GM23338 (cell line): ENCODE measurements at regions not wholly inside any gene's neighbourhood (a gene's known extent, or its start where the extent isn't known, plus 50 kb on each side); places are given as distances from the start of the nearest gene placed in this dataset.

Experiments used
- ATAC-seq: fragments of 200-7000 bp; cut with Tn5 transposase; 3 replicates; pipeline ENCODE4 v1.9.1; 2020
- DNase-seq: peaks from one replicate; pipeline ENCODE4 v3.0.0-alpha.2; 2015; ENCODE audit warnings: low spot score
- H2AFZ ChIP-seq: fragments of 200-600 bp; sonication (generic); 2 replicates; pipeline ENCODE4 v1.8.0; 2016; ENCODE audit warnings: antibody characterized with exemption, mild to moderate bottlenecking, moderate library complexity
- H3F3A ChIP-seq: fragments of 200-600 bp; sonication (generic); replicated peaks from 2 replicates; pipeline ENCODE4 v1.8.0; 2017; ENCODE audit warnings: antibody characterized with exemption, mixed run types, low read depth
- H3K27ac ChIP-seq: fragments of 200-600 bp; sonication (generic); 2 replicates; pipeline ENCODE4 v1.6.1; 2016; ENCODE audit warnings: low read depth
- H3K27me3 ChIP-seq: fragments of 200-600 bp; sonication (generic); 2 replicates; pipeline ENCODE4 v1.8.0; 2016; ENCODE audit warnings: mild to moderate bottlenecking, mixed run types, moderate library complexity; ENCODE audit not compliant: insufficient read depth
- H3K36me3 ChIP-seq: fragments of 200-600 bp; sonication (generic); 2 replicates; pipeline ENCODE4 v1.8.0; 2016; ENCODE audit warnings: mild to moderate bottlenecking; ENCODE audit not compliant: insufficient read depth
- H3K4me1 ChIP-seq: fragments of 200-600 bp; sonication (generic); 2 replicates; pipeline ENCODE4 v1.8.0; 2016; ENCODE audit warnings: mild to moderate bottlenecking, moderate library complexity; ENCODE audit not compliant: insufficient read depth
- H3K4me2 ChIP-seq: fragments of 200-600 bp; sonication (generic); 2 replicates; pipeline ENCODE4 v1.7.1; 2017; ENCODE audit warnings: mixed run types
- H3K4me3 ChIP-seq: fragments of 200-600 bp; sonication (generic); 2 replicates; pipeline ENCODE4 v1.6.1; 2016; ENCODE audit warnings: mixed run types
- H3K79me2 ChIP-seq: fragments of 200-600 bp; sonication (generic); replicated peaks from 2 replicates; pipeline ENCODE4 v1.8.0; 2017; ENCODE audit warnings: mild to moderate bottlenecking; ENCODE audit not compliant: insufficient read depth
- H3K9me2 ChIP-seq: fragments of 200-600 bp; sonication (generic); 2 replicates; pipeline ENCODE4 v1.8.0; 2017; ENCODE audit not compliant: insufficient read depth
- H4K20me1 ChIP-seq: fragments of 200-600 bp; sonication (generic); replicated peaks from 2 replicates; pipeline ENCODE4 v1.8.0; 2017; ENCODE audit warnings: mild to moderate bottlenecking; ENCODE audit not compliant: insufficient read depth
- H3K27ac Mint-ChIP-seq: 2 replicates; pipeline ENCODE4 v1.8.0; 2020; ENCODE audit warnings: inconsistent platforms, mild to moderate bottlenecking, moderate library complexity, mixed read lengths
- H3K27me3 Mint-ChIP-seq: 3 replicates; pipeline ENCODE4 v1.8.0; 2022; ENCODE audit warnings: low read depth, mild to moderate bottlenecking, moderate library complexity, mixed read lengths, inconsistent platforms; ENCODE audit not compliant: insufficient read depth, poor library complexity
- H3K36me3 Mint-ChIP-seq: 3 replicates; pipeline ENCODE4 v1.8.0; 2021; ENCODE audit warnings: low read depth, mild to moderate bottlenecking, inconsistent platforms, moderate library complexity, mixed read lengths
- H3K4me1 Mint-ChIP-seq: 3 replicates; pipeline ENCODE4 v1.8.0; 2020; ENCODE audit warnings: mild to moderate bottlenecking, inconsistent platforms, mixed read lengths
- H3K4me3 Mint-ChIP-seq: 3 replicates; pipeline ENCODE4 v1.8.0; 2021; ENCODE audit warnings: moderate library complexity, mild to moderate bottlenecking, inconsistent platforms, mixed read lengths
- H3K9me3 Mint-ChIP-seq: 3 replicates; pipeline ENCODE4 v1.8.0; 2020; ENCODE audit warnings: moderate library complexity, mild to moderate bottlenecking, inconsistent platforms, mixed read lengths
- CTCF ChIP-seq, 2 experiments: fragments of 200-600 bp in 1 of 2; sonication (generic) in 1 of 2; conservative IDR thresholded peaks; 2 replicates each; pipeline versions ENCODE4 v1.5.1 to v1.6.1; 2016 to 2017; ENCODE audit warnings: antibody characterized with exemption in 2 of 2, low read depth in 2 of 2, mild to moderate bottlenecking in 2 of 2, moderate library complexity in 1 of 2
- EZH2phosphoT487 ChIP-seq: fragments of 200-600 bp; sonication (generic); IDR thresholded peaks from one replicate; pipeline ENCODE4 v1.8.1; 2018; ENCODE audit warnings: antibody characterized with exemption; ENCODE audit not compliant: unreplicated experiment
- NANOG ChIP-seq: IDR thresholded peaks from 2 replicates; pipeline ENCODE4 v1.6.1; 2016; ENCODE audit warnings: antibody characterized with exemption, borderline replicate concordance
- REST ChIP-seq: IDR thresholded peaks from one replicate; pipeline ENCODE4 v1.6.1; 2018; ENCODE audit warnings: antibody characterized with exemption; ENCODE audit not compliant: unreplicated experiment
- ZNF331 ChIP-seq: fragments of 250-450 bp; sonication (Bioruptor Pico); IDR thresholded peaks from 2 replicates; pipeline ENCODE4 v1.5.0; 2020; ENCODE audit warnings: low read depth, mild to moderate bottlenecking, moderate library complexity
- ZNF462 ChIP-seq: fragments of 250-450 bp; sonication (Bioruptor Pico); IDR thresholded peaks from 2 replicates; pipeline ENCODE4 v1.5.0; 2020; ENCODE audit warnings: mild to moderate bottlenecking, moderate library complexity

GRCh38 chr11:23732026-23732425 is 764.8 kb upstream of the LUZP2 start:
- H3K36me3 ChIP-seq: no peaks in the 10 kb centered on the region

More at GRCh38 chr11:23732026-23732425, 764.8 kb upstream of the LUZP2 start:
- Histone ChIP-seq H3K27me3 (no peaks in the 10 kb centered on the region), H3K9me2 (no peaks in the 10 kb centered on the region), H3K79me2 (no peaks in the 10 kb centered on the region), H3K4me3 (no peak overlapping the region), H3K4me2 (no peak overlapping the region), H3K4me1 (peaks cover 8% of the 10 kb centered on the region; the same call in 1 of the 2 replicates), H3F3A (no peaks in the 10 kb centered on the region), H2AFZ (0 out of 2 replicates have a peak overlapping the region, but pooled peaks have one; percentile 52), H3K27ac (no peak overlapping the region), H4K20me1 (no peaks in the 10 kb centered on the region)
- ATAC-seq (no peak), DNase-seq (no peak)
- no peak overlapping the region for H3K4me3 Mint-ChIP-seq
- TF ChIP-seq CTCF (conservative IDR thresholded peaks at IDR 0.05; ENCODE audit: low read depth in 2 of 2) (no peak), NANOG (no peak), EZH2phosphoT487 (no peak), ZNF331 (CRISPR knock-in tag) (no peak), REST (no peak), ZNF462 (CRISPR knock-in tag) (no peak)
- H3K27ac Mint-ChIP-seq: no peak overlapping the region
- no peaks in the 10 kb centered on the region; the same call in 2 of the 3 replicates for H3K9me3 Mint-ChIP-seq
- H3K4me1 Mint-ChIP-seq: peaks cover 4% of the 10 kb centered on the region
- no peaks in the 10 kb centered on the region for H3K27me3 Mint-ChIP-seq
- 0 out of 3 replicates have a peak, but pooled peaks cover 3% of the 10 kb centered on the region for H3K36me3 Mint-ChIP-seq
